Esophagus (tissue), 2 donors: ENCODE measurements at regions not wholly inside any gene's neighbourhood (a gene's known extent, or its start where the extent isn't known, plus 50 kb on each side); places are given as distances from the start of the nearest gene placed in this dataset.

ENCODE experiments used
- H3K27ac ChIP-seq, 2 donors: one replicate each; pipeline ENCODE4 v1.5.1; 2013; ENCODE audit warnings: low read depth in 2 of 2, mild to moderate bottlenecking in 2 of 2, inconsistent platforms in 1 of 2, low read length in 1 of 2, moderate library complexity in 1 of 2
- H3K27me3 ChIP-seq, 2 donors: one replicate each; pipeline ENCODE4 v1.6.1; 2013; ENCODE audit warnings: low read length in 2 of 2, control low read depth in 1 of 2, mild to moderate bottlenecking in 1 of 2; ENCODE audit not compliant: insufficient read depth in 2 of 2, control insufficient read depth in 1 of 2
- H3K36me3 ChIP-seq, 2 donors: one replicate each; pipeline ENCODE4 v1.6.1; 2013; ENCODE audit warnings: low read length in 1 of 2; ENCODE audit not compliant: control insufficient read depth in 2 of 2, insufficient read depth in 2 of 2
- H3K4me1 ChIP-seq, 2 donors: one replicate each; pipeline ENCODE4 v1.6.1; 2013; ENCODE audit warnings: low read length in 1 of 2; ENCODE audit not compliant: control insufficient read depth in 2 of 2, insufficient read depth in 2 of 2
- H3K4me3 ChIP-seq, 2 donors: one replicate each; pipeline ENCODE4 v1.5.1; 2013; ENCODE audit warnings: low read length in 2 of 2, mild to moderate bottlenecking in 2 of 2, low read depth in 1 of 2, moderate library complexity in 1 of 2
- H3K9me3 ChIP-seq, 2 donors: one replicate each; pipeline ENCODE4 v1.6.1; 2013; ENCODE audit warnings: mild to moderate bottlenecking in 2 of 2, low read depth in 1 of 2, low read length in 1 of 2, moderate library complexity in 1 of 2; ENCODE audit not compliant: control insufficient read depth in 2 of 2, insufficient read depth in 1 of 2
- WGBS, 2 donors: extraction: QIAGEN DNeasy Blood & Tissue Kit; methylation state at CpG; one replicate each; pipeline ENCODE4 v1.1.7; 2013; 5-methylcytosine and 5-hydroxymethylcytosine counted together
- donor health status: healthy with polysubstance abuse.
- donor health status: Bipolar disorder and iron deficiency.

DNA sequence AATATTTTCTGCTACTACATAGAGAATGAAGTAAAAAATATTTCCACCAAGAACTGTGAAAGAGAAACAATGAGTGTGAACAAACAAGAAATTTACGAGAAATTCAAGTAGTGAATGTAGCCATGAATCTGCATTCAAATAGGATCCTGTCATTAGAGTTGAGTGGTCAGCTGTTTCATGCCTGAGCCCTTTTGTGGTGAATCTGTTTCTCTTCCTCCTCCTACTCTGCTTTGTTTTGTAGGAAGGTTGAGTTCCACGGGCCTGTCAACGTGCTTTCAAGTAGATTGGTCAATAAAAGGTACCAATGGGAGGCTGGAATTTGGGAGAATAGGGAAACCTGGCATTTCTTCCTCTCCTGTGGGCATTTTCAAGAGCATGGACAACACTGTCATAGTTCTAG is 1749.6 kb upstream of the FLRT2 start:
- H3K27me3 ChIP-seq = no peaks in the 10 kb centered on the region
- no peak overlapping the region for H3K4me3 ChIP-seq
- 71 to 83% methylated on average over 3 of the region's 3 CpGs for WGBS, 2 donors
- H3K9me3 ChIP-seq = peaks cover 0 to 3% of the 10 kb centered on the region in 2 donors
- H3K27ac ChIP-seq = no peak overlapping the region
- no peaks in the 10 kb centered on the region for H3K4me1 ChIP-seq
- no peaks in the 10 kb centered on the region for H3K36me3 ChIP-seq

DNA sequence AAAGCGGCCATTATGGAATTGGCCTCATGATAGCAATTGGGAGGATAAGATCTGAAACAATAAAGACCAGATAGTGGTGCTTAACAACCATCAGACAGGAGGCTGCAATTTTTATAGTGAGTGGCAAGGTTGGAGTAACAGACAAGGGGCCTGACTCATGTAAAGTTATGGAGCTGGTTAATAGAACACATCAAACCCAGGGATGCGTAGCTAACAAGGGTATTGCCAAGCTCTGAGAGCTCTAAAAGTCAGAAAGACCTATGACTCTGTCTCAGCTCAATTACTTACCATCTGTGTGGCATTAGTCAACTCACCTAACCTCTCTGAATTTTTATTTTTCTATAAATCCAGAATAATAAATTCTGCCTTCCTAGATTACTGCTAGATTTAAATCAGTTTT is 1731.5 kb upstream of the FLRT2 start:
- no peak overlapping the region for H3K4me3 ChIP-seq
- H3K27me3 ChIP-seq = no peaks in the 10 kb centered on the region
- H3K36me3 ChIP-seq = no peaks in the 10 kb centered on the region
- H3K4me1 ChIP-seq = no peaks in the 10 kb centered on the region
- no peaks in the 10 kb centered on the region for H3K9me3 ChIP-seq
- H3K27ac ChIP-seq = no peak overlapping the region
- WGBS, 2 donors = 78 to 94% methylated on average over 2 of the region's 2 CpGs

DNA sequence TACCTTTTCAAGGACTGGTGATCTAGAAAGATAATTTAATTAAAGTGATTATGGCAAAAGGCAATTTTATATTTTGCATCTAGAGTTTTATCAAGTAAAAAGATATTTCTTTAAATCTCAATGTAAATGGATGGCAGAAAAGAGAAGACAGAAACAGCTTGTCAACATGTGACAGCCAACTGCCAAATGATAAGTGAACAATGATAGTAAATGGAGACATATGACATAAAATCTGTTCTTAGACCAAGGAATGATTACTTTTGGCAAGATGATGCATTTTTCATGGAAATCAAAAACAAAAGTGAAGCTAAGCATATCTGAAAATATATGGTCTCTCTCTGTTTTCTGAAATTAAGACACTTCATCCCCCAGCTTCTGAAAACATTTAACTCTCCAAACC is 1730.7 kb upstream of the FLRT2 start:
- Histone ChIP-seq H3K9me3 (no peaks in the 10 kb centered on the region), H3K36me3 (no peaks in the 10 kb centered on the region), H3K4me1 (no peaks in the 10 kb centered on the region), H3K4me3 (no peak overlapping the region), H3K27me3 (no peaks in the 10 kb centered on the region), H3K27ac (no peak overlapping the region)

DNA sequence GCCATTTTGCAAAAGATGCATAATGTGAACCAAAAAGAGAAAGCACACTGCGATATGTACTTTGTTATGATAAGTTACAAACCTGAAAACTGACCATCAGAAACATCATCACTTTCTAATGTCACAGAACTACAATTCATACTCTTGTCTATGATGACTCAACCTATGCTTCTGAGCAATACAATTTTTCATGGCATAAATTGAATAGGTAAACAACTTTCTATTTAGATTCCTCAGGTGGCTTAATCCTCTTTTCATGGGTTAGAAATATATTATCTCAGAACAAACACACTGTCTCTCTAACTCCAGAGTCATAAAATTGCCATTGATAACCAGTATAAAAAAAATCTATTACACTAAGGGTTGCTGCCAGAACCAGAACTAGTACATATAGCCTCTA is 1715.0 kb upstream of the FLRT2 start:
- no peaks in the 10 kb centered on the region for H3K36me3 ChIP-seq
- H3K4me3 ChIP-seq = no peak overlapping the region
- H3K9me3 ChIP-seq = no peaks in the 10 kb centered on the region
- 89 to 93% methylated on average over 1 of the region's 1 CpG for WGBS, 2 donors
- H3K27me3 ChIP-seq = no peaks in the 10 kb centered on the region
- H3K4me1 ChIP-seq = no peaks in the 10 kb centered on the region
- no peak overlapping the region for H3K27ac ChIP-seq

DNA sequence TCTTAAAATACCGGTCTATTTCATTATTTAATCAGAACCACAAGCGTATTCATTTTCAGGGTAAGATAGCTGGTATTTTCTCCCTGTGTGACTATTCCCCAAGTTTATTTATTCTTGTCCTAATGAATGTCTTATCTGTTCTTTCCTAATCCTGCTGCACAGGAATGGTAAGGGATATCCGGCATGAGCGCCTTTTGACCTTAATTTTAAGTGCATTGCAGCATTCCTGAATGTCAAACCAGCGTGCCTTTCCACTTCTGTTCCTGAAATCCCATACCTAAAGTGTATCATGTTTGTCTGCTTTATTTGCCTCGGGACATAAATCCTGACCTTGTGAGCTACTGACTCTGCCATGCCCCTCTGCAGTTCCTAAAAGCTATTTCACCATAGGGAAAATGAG is 1713.2 kb upstream of the FLRT2 start:
- Histone ChIP-seq H3K36me3 (no peaks in the 10 kb centered on the region), H3K9me3 (no peaks in the 10 kb centered on the region), H3K27me3 (no peaks in the 10 kb centered on the region), H3K4me1 (no peaks in the 10 kb centered on the region), H3K4me3 (no peak overlapping the region), H3K27ac (no peak overlapping the region)
- WGBS, 2 donors = 56 to 57% methylated on average over 6 of the region's 6 CpGs

DNA sequence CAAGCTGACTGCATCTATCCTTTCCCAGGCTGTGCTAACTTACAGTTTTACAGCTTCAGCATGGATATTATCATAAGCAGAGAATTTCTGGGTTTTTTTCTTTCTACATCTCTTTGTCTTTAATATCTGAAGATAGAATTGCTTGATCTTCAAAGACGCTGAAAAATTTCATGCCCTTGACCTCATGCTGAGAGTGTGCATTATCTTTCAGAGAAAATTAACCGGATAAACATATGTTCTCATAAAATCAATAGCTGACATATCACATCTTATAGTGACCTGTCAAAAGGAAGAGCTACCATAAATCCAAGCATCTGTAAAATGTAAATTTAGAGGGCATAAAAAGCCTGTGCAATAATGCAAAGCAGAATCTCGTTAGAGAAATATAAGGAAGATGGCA is 1704.1 kb upstream of the FLRT2 start:
- WGBS, 2 donors = 80 to 95% methylated on average over 3 of the region's 3 CpGs
- H3K36me3 ChIP-seq = no peaks in the 10 kb centered on the region
- H3K4me3 ChIP-seq = no peak overlapping the region
- H3K9me3 ChIP-seq = no peaks in the 10 kb centered on the region
- no peaks in the 10 kb centered on the region for H3K27me3 ChIP-seq
- no peak overlapping the region for H3K27ac ChIP-seq
- H3K4me1 ChIP-seq = no peaks in the 10 kb centered on the region

DNA sequence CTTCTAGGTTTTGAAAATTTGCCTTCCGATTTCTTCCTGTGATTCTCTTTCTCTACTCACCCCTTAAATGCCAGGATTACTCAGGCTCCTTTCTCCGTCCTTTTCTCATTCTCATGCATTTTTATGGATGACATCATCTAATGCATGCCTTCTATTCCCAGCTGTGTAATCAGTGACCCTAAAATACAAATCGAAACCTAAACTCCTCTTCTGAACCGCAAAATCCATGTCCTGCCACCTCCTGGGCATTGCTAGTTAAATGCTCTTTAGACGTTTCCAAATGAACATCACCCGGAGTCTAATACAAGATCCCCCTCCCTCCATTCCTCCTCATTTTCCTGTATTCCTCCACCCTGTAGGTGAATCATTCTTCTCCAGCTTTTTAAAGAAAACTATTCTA is 1703.1 kb upstream of the FLRT2 start:
- 75 to 83% methylated on average over 6 of the region's 6 CpGs for WGBS, 2 donors
- Histone ChIP-seq H3K36me3 (no peaks in the 10 kb centered on the region), H3K4me3 (no peak overlapping the region), H3K4me1 (no peaks in the 10 kb centered on the region), H3K27ac (no peak overlapping the region), H3K27me3 (no peaks in the 10 kb centered on the region), H3K9me3 (no peaks in the 10 kb centered on the region)

DNA sequence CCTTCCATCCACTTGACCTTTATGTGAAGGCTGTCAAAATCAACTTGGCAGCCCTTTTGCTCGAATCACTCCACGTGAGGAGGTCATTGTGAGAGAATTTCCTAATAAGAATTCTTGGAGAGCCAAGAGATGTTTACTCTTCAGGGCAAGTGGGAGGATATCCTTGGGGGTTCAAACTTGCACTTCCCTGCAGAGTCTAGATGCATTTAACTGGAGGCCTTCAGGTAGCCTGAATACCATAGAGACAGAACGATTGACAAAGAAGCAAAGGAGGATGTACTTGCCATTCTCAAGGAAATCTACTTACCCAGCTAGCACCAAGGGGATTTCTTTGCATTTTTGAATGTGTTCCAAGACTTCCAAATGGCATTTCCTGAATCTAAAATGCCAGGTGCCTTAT is 1702.6 kb upstream of the FLRT2 start:
- H3K4me1 ChIP-seq = no peaks in the 10 kb centered on the region
- H3K36me3 ChIP-seq = no peaks in the 10 kb centered on the region
- no peak overlapping the region for H3K27ac ChIP-seq
- H3K9me3 ChIP-seq = no peaks in the 10 kb centered on the region
- H3K27me3 ChIP-seq = no peaks in the 10 kb centered on the region
- WGBS, 2 donors = 37 to 56% methylated on average over 3 of the region's 3 CpGs
- no peak overlapping the region for H3K4me3 ChIP-seq

DNA sequence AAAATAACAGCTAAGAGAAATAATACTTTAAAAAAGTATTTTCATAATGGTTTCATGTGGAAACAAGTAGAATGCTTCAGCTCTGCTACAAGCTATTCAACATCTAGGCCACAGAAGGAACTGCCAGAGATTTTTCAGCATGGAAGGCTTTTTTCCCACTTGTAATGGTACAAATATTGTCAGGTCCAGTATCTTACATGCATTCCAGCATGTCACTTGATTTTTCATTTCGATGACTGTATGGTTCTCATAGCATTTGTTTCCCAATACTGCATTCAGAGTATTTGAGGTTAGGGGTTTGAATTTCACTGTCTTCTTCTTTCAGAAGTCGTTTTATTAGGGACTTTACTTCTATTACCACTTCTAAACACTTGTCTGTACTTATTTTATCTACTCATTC is 1701.5 kb upstream of the FLRT2 start:
- no peaks in the 10 kb centered on the region for H3K36me3 ChIP-seq
- WGBS, 2 donors = 56 to 63% methylated on average over 2 of the region's 2 CpGs
- H3K9me3 ChIP-seq = no peaks in the 10 kb centered on the region
- no peaks in the 10 kb centered on the region for H3K27me3 ChIP-seq
- H3K4me1 ChIP-seq = no peaks in the 10 kb centered on the region
- H3K27ac ChIP-seq = no peak overlapping the region
- H3K4me3 ChIP-seq = no peak overlapping the region

DNA sequence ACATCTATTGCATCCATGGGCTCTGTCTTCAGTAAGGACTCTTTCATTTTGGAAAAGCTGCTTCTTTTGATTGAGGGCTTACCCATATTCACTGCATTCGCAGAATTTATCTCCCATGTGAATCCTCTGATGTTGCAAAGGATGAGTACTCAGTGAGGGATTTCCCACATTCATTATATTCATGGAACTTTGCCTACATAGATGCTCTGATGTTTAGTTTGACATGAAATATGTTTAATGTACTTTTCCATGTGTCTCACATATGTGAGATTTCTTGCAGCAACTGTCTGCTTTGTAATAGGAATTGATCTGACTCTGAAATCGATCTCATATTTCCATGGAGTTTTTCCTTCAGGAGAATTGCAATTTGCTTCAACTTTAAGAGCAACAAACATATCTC is 1699.6 kb upstream of the FLRT2 start:
- H3K27ac ChIP-seq = no peak overlapping the region
- H3K4me1 ChIP-seq = no peaks in the 10 kb centered on the region
- no peak overlapping the region for H3K4me3 ChIP-seq
- no peaks in the 10 kb centered on the region for H3K36me3 ChIP-seq
- 65 to 78% methylated on average over 2 of the region's 2 CpGs for WGBS, 2 donors
- no peaks in the 10 kb centered on the region for H3K27me3 ChIP-seq
- no peaks in the 10 kb centered on the region for H3K9me3 ChIP-seq
